Naive B cell (primary cell): ENCODE measurements at regions not wholly inside any gene's neighbourhood (a gene's known extent, or its start where the extent isn't known, plus 50 kb on each side); places are given as distances from the start of the nearest gene placed in this dataset.
A peak's percentile ranks its signal among the peaks of the same experiment; 100 is the strongest.

Experiments used
- ATAC-seq, 2 donors: fragments of 150-1000 bp; cut with Tn5 transposase; 2 replicates each; pipeline ENCODE4 v1.10.0; 2021; ENCODE audit warnings: low read depth in 2 of 2, mild to moderate bottlenecking in 2 of 2, moderate library complexity in 2 of 2
- DNase-seq: peaks from one replicate; pipeline ENCODE4 v3.0.0; 2022
- H3K27ac Mint-ChIP-seq, 6 donors: one replicate each; pipeline ENCODE4 v1.8.0; 2020 to 2022; ENCODE audit warnings: mild to moderate bottlenecking in 6 of 6, mixed read lengths in 6 of 6, moderate library complexity in 5 of 6, inconsistent platforms in 2 of 6
- H3K27me3 Mint-ChIP-seq, 3 donors: one replicate each; pipeline ENCODE4 v1.8.0; 2021 to 2022; ENCODE audit warnings: mixed read lengths in 3 of 3, mild to moderate bottlenecking in 1 of 3
- H3K36me3 Mint-ChIP-seq, 2 donors: one replicate each; pipeline ENCODE4 v1.8.0; 2020 to 2022; ENCODE audit warnings: mixed read lengths in 2 of 2, inconsistent platforms in 1 of 2, mild to moderate bottlenecking in 1 of 2
- H3K4me1 Mint-ChIP-seq, 3 donors: one replicate each; pipeline ENCODE4 v1.8.0; 2020 to 2022; ENCODE audit warnings: mixed read lengths in 3 of 3, inconsistent platforms in 1 of 3, mild to moderate bottlenecking in 1 of 3, moderate library complexity in 1 of 3
- H3K4me3 Mint-ChIP-seq, 8 donors: one replicate each; pipeline ENCODE4 v1.8.0; 2020 to 2022; ENCODE audit warnings: mild to moderate bottlenecking in 8 of 8, mixed read lengths in 8 of 8, moderate library complexity in 8 of 8, inconsistent platforms in 2 of 8
- H3K9me3 Mint-ChIP-seq, 7 donors: one replicate each; pipeline ENCODE4 v1.8.0; 2020 to 2022; ENCODE audit warnings: mixed read lengths in 7 of 7, mild to moderate bottlenecking in 5 of 7, inconsistent platforms in 2 of 7, moderate library complexity in 1 of 7

DNA sequence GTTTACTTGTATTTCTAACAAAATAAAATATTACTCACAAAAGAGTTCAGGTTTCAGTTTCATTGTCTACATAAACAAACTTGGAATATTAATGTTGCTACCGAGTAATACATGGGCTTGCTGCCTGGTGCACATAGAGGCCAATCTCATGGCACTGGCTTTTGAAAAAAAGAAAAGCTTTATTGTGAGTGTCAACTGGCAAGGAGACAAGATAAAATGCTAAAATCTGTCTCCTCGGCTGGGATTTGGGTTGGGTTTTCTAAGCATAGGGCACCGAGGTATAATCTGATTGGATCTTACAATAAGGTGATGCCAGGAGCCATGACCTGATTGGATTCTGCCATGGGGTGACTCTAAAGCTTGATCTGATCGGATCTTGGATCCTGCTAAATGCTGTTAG is 1519.9 kb upstream of the MIR17HG start:
- H3K9me3 Mint-ChIP-seq, result peaks cover 0 to 3% (median 0%) of the 10 kb centered on the region in 7 donors
- H3K27me3 Mint-ChIP-seq, result no peaks in the 10 kb centered on the region
- no peaks in the 10 kb centered on the region for H3K4me1 Mint-ChIP-seq
- ATAC-seq, result no peak
- no peak for DNase-seq
- no peak overlapping the region for H3K4me3 Mint-ChIP-seq
- no peaks in the 10 kb centered on the region for H3K36me3 Mint-ChIP-seq
- H3K27ac Mint-ChIP-seq, result no peak overlapping the region

DNA sequence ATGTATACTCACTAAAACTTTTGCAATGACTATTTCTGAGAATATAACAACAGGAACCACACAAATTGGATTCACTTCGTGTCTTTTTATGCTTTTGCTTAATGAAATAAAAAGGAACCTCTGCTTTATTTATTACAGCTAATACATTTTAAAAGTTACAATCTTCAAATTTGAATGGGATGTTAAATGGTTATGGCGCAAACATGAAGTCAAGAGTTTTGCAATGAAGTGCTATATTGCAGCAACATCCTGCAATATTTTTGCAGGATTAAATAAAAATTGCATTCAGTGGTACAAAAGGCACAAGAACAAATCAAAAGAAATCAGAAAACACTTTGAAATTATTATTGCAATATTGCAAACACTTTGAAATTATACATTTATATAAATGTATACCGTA is 1519.0 kb upstream of the MIR17HG start:
- ATAC-seq (no peak), DNase-seq (no peak)
- Mint-ChIP-seq H3K9me3 (peaks cover 0 to 6% (median 0%) of the 10 kb centered on the region in 7 donors), H3K27ac (no peak overlapping the region), H3K27me3 (no peaks in the 10 kb centered on the region), H3K4me1 (no peaks in the 10 kb centered on the region), H3K36me3 (no peaks in the 10 kb centered on the region), H3K4me3 (no peak overlapping the region)

DNA sequence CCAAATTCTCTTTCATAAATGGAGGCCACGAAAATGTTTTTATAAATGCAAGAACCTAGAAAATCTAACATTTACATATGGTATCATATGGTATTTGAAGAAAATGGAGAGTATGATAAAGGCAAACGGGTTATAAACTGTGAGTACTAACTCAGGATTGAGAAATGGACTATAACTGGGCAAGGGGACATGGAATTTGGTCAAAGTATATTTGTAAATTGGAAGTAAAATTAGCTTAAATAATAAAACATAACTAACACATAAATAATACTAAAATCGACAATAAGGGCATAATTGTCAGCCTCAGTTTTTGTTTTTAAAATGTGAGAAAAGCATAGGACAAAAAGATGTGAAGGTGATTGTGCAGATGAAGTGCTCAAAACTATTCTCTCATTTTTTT is 1516.3 kb upstream of the MIR17HG start:
- ATAC-seq, result no peak
- no peak overlapping the region for H3K4me3 Mint-ChIP-seq
- H3K27ac Mint-ChIP-seq, result no peak overlapping the region
- no peak for DNase-seq
- H3K36me3 Mint-ChIP-seq, result no peaks in the 10 kb centered on the region
- H3K9me3 Mint-ChIP-seq, result peaks cover 0 to 3% (median 0%) of the 10 kb centered on the region in 7 donors
- H3K4me1 Mint-ChIP-seq, result no peaks in the 10 kb centered on the region
- H3K27me3 Mint-ChIP-seq, result no peaks in the 10 kb centered on the region

DNA sequence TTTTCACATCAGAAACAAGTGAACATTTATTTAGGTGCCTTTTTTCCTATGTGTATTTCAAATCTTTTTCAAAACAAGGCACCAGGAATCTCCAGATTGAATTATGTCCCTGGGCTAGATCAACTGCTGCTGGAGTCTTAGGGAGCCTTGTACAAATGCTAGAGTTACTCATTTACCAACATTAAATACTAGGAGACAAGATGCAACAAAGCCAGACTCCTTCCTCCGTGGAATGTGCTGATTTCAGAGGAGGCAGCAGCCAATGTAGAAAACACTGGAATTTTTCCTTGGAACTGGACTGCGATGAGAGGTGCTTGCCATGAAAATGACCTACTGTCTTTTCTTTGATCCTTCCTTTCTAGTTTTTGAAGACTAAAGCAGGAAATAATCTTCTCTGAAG is 1514.7 kb upstream of the MIR17HG start:
- DNase-seq (no peak), ATAC-seq (no peak)
- H3K36me3 Mint-ChIP-seq, result no peaks in the 10 kb centered on the region
- H3K9me3 Mint-ChIP-seq, result peaks cover 0 to 9% (median 1%) of the 10 kb centered on the region in 7 donors
- H3K4me3 Mint-ChIP-seq, result no peak overlapping the region
- no peaks in the 10 kb centered on the region for H3K27me3 Mint-ChIP-seq
- H3K4me1 Mint-ChIP-seq, result no peaks in the 10 kb centered on the region
- no peak overlapping the region for H3K27ac Mint-ChIP-seq

DNA sequence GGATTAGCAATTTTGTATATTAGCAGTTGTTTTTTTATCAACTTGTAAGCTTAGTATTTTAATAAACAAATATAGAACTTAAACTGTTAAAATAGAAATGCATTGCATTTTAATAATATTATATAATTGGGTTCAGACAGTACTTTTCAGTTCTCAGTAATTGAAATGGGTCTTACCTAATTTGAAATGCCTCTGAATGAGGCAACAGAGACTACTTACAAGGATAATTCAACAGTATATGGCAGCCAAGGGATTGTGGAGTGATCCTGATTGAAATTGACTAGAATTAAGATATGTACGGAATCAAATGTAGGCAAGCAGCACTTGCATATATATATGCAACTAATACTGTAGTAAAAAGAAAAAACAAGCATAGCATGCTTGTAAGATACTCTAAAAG is 1503.9 kb upstream of the MIR17HG start:
- Mint-ChIP-seq H3K9me3 (peaks cover 0 to 11% (median 2%) of the 10 kb centered on the region in 7 donors), H3K4me3 (no peak overlapping the region), H3K27ac (no peak overlapping the region), H3K27me3 (no peaks in the 10 kb centered on the region), H3K36me3 (no peaks in the 10 kb centered on the region), H3K4me1 (no peaks in the 10 kb centered on the region)
- DNase-seq, result no peak
- no peak for ATAC-seq

DNA sequence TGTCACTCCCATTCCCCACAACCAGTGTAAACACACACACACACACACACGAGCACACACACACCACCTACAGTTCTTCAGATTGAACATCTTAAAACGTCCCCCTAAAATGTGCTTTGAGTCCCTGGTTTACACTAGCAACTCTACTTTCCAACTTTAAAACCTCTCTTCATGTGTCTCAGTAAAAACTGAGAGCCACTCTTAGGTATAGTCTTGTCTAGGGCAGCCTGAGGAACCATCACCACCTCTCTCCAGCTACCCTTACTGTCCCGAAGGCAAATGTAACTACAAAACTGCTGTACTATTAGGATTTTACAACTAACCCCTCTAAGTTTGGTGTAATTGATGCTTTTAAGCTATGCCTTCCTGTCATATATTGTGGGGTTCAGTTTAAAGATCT is 1501.6 kb upstream of the MIR17HG start:
- ATAC-seq (no peak), DNase-seq (no peak)
- Mint-ChIP-seq H3K27me3 (no peaks in the 10 kb centered on the region), H3K27ac (no peak overlapping the region), H3K4me3 (peak overlapping the region in 1 of 8 donors; percentile 53), H3K36me3 (no peaks in the 10 kb centered on the region), H3K9me3 (peaks cover 0 to 11% (median 2%) of the 10 kb centered on the region in 7 donors), H3K4me1 (no peaks in the 10 kb centered on the region)

DNA sequence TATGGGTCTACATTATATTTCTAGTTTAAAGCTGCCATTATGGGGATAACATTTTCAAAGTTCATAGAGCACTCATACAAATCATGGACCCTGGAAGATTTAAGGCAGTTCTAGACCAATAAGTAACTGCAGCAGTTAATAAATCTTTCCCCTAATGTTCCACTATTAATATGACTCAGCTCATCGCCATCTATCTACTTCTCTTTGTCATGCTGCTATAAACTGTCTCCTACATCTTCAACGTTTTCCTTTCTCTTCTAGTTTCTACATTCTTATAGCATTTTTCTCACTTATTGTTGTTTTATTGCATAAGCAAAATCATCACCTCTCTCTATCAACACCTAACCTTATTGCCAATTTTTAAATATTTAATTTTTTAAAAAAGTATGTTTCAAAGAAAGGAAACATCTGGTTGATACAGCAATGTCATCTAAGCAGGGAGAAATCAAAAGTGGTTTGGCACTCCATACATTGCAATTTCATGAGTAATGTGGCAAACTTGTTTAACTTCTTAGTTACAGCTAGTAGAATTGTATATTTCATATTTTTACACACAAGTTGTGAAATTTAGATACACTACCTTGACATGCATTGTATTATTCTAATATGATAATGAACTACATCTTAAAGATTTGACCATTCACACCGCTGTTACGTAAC is 1500.4 kb upstream of the MIR17HG start:
- Mint-ChIP-seq H3K4me1 (no peaks in the 10 kb centered on the region), H3K36me3 (no peaks in the 10 kb centered on the region), H3K9me3 (peaks cover 0 to 10% (median 2%) of the 10 kb centered on the region in 7 donors), H3K27me3 (no peaks in the 10 kb centered on the region), H3K4me3 (no peak overlapping the region), H3K27ac (no peak overlapping the region)
- ATAC-seq (no peak), DNase-seq (no peak)

DNA sequence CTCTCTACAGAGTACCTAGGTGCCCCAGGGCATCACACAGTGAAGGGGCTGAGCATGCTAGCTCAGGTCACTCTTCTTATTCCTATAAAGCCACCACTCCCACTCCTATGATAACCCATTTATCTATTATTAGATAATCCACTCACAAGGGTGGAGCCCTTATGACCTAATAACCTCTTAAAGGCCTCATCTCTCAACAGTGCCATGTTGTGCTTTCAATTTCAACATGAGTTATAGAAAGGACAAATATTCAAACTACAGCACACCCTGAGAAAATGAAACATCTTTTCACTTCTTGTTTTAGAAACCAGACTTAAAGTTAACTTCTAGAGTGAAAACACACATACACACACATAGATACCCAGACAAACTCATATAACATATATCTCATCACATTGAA is 1494.9 kb upstream of the MIR17HG start:
- H3K36me3 Mint-ChIP-seq, result no peaks in the 10 kb centered on the region
- H3K27me3 Mint-ChIP-seq, result no peaks in the 10 kb centered on the region
- no peaks in the 10 kb centered on the region for H3K4me1 Mint-ChIP-seq
- DNase-seq, result no peak
- no peak overlapping the region for H3K4me3 Mint-ChIP-seq
- peaks cover 0 to 6% (median 2%) of the 10 kb centered on the region in 7 donors for H3K9me3 Mint-ChIP-seq
- no peak overlapping the region for H3K27ac Mint-ChIP-seq
- no peak for ATAC-seq

DNA sequence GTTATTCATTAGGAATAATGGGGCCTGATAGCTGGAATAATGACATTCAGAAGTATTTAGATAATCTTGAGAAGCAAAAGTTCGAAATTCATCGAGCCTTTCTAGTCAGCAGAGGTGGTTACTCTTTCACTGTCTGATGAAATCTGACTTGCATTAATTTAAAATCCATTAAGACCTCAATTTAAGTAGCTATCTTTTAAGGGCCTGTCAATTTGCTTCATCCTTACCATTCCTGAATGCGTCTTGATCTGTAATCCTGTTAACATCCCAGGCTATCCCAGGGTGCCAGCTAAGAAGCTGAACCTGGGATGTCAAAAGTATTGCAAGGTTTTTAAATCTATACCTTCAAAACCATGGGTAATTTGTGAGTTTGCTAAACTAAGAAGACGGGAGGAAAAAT is 1491.0 kb upstream of the MIR17HG start:
- Mint-ChIP-seq H3K27me3 (no peaks in the 10 kb centered on the region), H3K27ac (no peak overlapping the region), H3K36me3 (no peaks in the 10 kb centered on the region), H3K4me1 (no peaks in the 10 kb centered on the region), H3K9me3 (peaks cover 0 to 3% (median 2%) of the 10 kb centered on the region in 7 donors), H3K4me3 (no peak overlapping the region)
- DNase-seq (no peak), ATAC-seq (no peak)

DNA sequence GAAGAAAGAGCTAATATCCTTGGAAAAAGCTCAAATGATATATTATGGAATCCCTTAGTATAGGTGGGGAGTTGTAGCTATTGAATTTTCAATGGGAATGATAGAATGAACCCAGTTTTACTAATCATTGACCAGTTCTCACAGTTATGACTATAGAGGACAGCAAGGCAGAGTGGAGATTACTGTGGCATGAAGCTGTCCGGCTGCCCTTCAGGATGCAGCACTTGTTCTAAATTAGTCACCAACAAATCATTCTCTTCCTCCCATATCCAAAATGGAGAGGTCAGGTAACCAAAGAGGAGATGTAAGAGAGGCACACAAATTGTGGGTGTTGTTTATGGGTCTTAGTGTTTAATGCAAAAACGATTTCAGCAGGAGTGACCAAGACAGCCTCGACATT is 1490.0 kb upstream of the MIR17HG start:
- no peaks in the 10 kb centered on the region for H3K4me1 Mint-ChIP-seq
- no peaks in the 10 kb centered on the region for H3K27me3 Mint-ChIP-seq
- ATAC-seq (no peak), DNase-seq (no peak)
- H3K9me3 Mint-ChIP-seq, result peaks cover 0 to 5% (median 2%) of the 10 kb centered on the region in 7 donors
- no peak overlapping the region for H3K4me3 Mint-ChIP-seq
- no peak overlapping the region for H3K27ac Mint-ChIP-seq
- H3K36me3 Mint-ChIP-seq, result no peaks in the 10 kb centered on the region

DNA sequence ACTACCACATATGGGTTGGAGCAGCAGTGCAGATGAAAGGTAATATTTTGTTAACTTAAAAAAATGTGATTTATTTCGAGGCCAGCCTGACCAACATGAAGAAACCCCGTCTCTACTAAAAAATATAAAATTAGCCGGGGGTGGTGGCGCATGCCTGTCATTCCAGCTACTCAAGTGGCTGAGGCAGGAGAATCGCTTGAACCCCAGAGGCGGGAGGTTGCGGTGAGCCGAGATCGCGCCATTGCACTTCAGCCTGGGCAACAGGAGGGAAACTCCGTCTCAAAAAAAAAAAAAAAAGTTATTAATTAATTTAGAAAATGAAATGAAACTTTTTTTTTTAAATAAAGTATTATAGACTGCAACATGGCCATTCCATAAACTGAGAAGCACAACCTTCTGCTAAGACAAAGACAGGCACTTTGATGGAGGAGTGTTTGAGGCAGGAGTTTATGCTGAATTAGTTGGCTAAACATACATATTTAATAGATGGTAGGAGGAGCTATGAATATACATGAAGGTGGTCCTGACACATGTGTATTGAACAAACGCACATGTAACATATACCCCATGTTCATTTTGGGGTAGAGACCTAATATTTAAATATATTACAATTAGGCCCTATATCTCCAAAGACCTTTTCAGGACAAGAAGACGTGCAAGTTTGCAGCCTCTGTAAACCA is 1485.3 kb upstream of the MIR17HG start:
- H3K9me3 Mint-ChIP-seq, result peaks cover 1 to 12% (median 4%) of the 10 kb centered on the region in 7 donors
- no peak overlapping the region for H3K27ac Mint-ChIP-seq
- no peaks in the 10 kb centered on the region for H3K4me1 Mint-ChIP-seq
- no peak overlapping the region for H3K4me3 Mint-ChIP-seq
- H3K36me3 Mint-ChIP-seq, result no peaks in the 10 kb centered on the region
- DNase-seq (no peak), ATAC-seq (no peak)
- H3K27me3 Mint-ChIP-seq, result no peaks in the 10 kb centered on the region

DNA sequence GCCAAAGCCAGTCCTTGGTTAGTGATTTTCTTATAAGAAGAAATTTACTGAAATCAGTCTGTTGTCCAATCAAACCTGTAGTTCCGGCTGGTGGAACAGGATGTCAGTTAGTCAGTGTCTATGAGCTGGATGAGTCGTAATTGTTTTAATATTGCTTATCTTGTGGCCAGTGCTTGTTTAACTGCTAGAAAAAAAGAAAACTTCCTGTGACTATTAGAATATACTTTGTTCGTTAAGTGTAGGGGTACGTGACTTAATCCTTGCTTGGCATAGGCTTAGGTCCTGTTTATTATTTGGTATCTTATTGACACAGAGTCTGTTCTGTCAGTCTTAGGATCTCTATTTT is 1484.8 kb upstream of the MIR17HG start:
- H3K4me1 Mint-ChIP-seq, result no peaks in the 10 kb centered on the region
- DNase-seq (no peak), ATAC-seq (no peak)
- H3K27me3 Mint-ChIP-seq, result no peaks in the 10 kb centered on the region
- H3K27ac Mint-ChIP-seq, result no peak overlapping the region
- peaks cover 3 to 17% (median 5%) of the 10 kb centered on the region in 7 donors for H3K9me3 Mint-ChIP-seq
- H3K36me3 Mint-ChIP-seq, result no peaks in the 10 kb centered on the region
- H3K4me3 Mint-ChIP-seq, result no peak overlapping the region

DNA sequence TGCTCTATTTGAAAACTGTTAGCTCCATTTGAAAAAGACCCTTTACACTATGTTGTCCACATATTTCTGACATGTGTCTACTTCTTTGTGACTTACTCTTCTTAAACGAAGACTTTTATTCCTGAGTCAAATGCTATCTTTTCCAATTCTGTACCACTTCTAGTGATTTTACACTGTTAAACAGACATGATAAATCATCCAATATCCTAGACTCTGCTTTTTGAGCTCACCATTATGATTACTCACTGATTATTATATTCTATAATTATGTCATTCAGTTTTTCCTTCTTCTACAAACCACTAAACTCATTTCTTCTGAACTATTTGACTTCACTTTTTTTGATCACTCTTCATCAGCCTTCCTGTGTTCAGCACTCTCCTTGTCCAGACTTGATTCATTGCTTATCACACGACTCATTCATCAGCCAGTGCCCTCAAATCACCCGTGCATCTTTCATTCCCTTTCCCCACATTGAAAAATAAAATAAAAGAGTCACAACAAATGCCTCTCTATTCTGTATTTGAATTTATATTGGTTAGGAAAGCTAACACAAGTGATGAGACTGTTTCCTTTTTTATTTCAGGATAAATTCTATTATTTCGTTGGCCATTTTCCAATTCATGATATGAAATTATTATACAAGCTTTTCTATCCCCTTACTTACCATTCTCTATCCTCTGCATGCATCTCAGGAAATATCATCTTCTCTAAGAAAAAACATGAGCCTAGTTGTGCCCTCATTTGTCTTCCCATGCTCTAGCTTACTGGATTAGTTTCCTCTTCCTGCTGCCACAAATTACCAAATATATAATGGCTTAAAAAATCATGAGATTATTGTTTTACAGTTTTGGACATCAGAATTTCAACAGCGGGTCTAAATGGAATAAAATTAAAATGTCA is 1482.1 kb upstream of the MIR17HG start:
- H3K4me3 Mint-ChIP-seq, result no peak overlapping the region
- ATAC-seq (no peak), DNase-seq (no peak)
- no peaks in the 10 kb centered on the region for H3K4me1 Mint-ChIP-seq
- H3K27me3 Mint-ChIP-seq, result no peaks in the 10 kb centered on the region
- no peak overlapping the region for H3K27ac Mint-ChIP-seq
- peaks cover 1 to 19% (median 5%) of the 10 kb centered on the region in 7 donors for H3K9me3 Mint-ChIP-seq
- no peaks in the 10 kb centered on the region for H3K36me3 Mint-ChIP-seq

DNA sequence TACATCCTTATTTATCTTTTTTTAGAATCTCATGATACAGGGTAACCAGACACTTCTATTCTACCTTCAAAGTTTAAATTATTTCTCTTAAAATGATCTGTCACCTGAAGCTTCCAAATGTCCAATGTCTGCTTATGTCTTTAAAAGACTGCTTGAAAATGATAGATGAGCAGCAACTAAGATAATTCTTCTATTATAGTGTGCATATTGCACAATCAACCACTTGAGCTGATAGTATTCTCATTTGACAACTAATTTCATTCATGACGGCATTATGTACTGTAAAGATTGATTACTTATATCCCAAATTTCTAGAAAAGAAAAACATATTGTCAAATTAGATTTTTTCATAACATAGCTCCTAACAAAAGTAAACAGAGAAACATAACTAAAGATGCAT is 1478.2 kb upstream of the MIR17HG start:
- Mint-ChIP-seq H3K36me3 (no peaks in the 10 kb centered on the region), H3K27me3 (no peaks in the 10 kb centered on the region), H3K4me1 (no peaks in the 10 kb centered on the region), H3K27ac (no peak overlapping the region), H3K4me3 (no peak overlapping the region), H3K9me3 (peaks cover 1 to 12% (median 5%) of the 10 kb centered on the region in 7 donors)
- ATAC-seq, result no peak
- no peak for DNase-seq
